ENCODE measurements at regions not wholly inside any gene's neighbourhood (a gene's known extent, or its start where the extent isn't known, plus 50 kb on each side); places are given as distances from the start of the nearest gene placed in this dataset.

DNA sequence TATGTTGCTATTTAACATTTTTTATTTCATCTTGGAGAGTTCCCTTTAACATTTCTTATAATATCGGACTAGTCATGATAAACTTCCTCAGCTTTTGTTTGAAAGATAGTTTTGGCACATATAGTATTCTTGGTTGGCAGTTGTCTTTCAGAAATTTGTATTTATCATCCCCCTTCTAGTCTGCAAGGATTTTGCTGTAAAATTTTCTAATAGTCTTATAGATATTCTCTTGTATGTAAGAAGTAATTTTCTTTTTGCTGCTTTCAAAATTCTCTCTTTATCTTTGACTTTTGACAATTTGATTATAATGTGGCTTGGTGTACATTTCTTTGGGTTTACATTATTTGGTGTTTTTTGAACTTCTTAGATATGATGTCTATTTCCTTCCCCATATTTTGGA is 116.0 kb upstream of the AVPR1A start:
- H3K36me3 ChIP-seq (ENCODE audit: control insufficient read depth, insufficient read depth, low read length): no peaks in the 10 kb centered on the region
- TF ChIP-seq, protein P1, sequence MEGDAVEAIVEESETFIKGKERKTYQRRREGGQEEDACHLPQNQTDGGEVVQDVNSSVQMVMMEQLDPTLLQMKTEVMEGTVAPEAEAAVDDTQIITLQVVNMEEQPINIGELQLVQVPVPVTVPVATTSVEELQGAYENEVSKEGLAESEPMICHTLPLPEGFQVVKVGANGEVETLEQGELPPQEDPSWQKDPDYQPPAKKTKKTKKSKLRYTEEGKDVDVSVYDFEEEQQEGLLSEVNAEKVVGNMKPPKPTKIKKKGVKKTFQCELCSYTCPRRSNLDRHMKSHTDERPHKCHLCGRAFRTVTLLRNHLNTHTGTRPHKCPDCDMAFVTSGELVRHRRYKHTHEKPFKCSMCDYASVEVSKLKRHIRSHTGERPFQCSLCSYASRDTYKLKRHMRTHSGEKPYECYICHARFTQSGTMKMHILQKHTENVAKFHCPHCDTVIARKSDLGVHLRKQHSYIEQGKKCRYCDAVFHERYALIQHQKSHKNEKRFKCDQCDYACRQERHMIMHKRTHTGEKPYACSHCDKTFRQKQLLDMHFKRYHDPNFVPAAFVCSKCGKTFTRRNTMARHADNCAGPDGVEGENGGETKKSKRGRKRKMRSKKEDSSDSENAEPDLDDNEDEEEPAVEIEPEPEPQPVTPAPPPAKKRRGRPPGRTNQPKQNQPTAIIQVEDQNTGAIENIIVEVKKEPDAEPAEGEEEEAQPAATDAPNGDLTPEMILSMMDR (IDR thresholded peaks at IDR 0.05; ENCODE audit: insufficient read depth, low read length, severe bottlenecking): no peak
- FAIRE-seq (no peak), DNase-seq (ENCODE audit: low read depth) (no peak)
- no peak overlapping the region for H3K4me3 ChIP-seq (ENCODE audit: low read depth, low read length)
- no peaks in the 10 kb centered on the region for H3K27me3 ChIP-seq (ENCODE audit: control insufficient read depth, insufficient read depth, low read length)

DNA sequence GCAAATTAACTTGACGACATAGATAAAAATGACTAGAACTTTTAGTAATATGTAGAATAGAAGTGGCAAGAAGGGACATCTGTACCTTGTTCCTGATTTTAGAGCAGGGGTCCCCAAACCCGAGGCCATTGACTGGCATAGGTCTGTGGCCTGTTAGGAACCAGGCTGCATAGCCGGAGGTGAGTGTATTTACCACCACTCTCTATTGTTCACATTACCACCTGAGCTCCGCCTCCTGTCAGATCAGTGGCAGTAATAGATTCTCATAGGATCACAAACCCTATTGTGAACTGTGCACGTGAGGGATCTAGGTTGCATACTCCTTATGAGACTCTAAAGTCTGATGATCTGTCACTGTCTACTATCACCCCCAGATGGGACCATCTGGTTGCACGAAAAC is 113.6 kb upstream of the AVPR1A start:
- TF ChIP-seq, protein P1 (IDR thresholded peaks at IDR 0.05; ENCODE audit: insufficient read depth, low read length, severe bottlenecking): no peak
- no peak for FAIRE-seq
- H3K36me3 ChIP-seq (ENCODE audit: control insufficient read depth, insufficient read depth, low read length): no peaks in the 10 kb centered on the region
- DNase-seq (ENCODE audit: low read depth): no peak
- H3K27me3 ChIP-seq (ENCODE audit: control insufficient read depth, insufficient read depth, low read length): no peaks in the 10 kb centered on the region
- H3K4me3 ChIP-seq (ENCODE audit: low read depth, low read length): no peak overlapping the region

DNA sequence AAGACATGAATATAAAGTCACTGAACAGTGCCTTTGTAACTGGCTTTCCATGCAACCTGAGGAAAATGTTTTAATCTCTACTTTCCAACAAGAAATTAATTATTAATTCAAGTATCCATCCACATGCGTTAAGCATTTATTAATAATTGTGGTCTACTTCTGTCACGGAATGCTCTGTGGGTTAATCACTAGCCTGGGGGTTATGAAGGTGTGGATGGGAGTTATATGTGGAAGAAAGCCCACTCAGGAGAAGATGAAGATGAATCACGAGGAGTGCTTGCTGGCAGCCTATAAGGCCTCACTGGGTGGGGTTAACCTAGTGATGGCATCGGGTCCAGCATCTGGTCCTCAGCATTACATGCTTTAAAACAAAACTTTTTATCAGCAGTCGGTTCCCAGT is 99.5 kb upstream of the AVPR1A start:
- H3K36me3 ChIP-seq (ENCODE audit: control insufficient read depth, insufficient read depth, low read length): no peaks in the 10 kb centered on the region
- FAIRE-seq: no peak
- H3K27me3 ChIP-seq (ENCODE audit: control insufficient read depth, insufficient read depth, low read length): no peaks in the 10 kb centered on the region
- no peak overlapping the region for H3K4me3 ChIP-seq (ENCODE audit: low read depth, low read length)
- no peak for DNase-seq (ENCODE audit: low read depth)
- TF ChIP-seq, protein P1 (IDR thresholded peaks at IDR 0.05; ENCODE audit: insufficient read depth, low read length, severe bottlenecking): no peak

DNA sequence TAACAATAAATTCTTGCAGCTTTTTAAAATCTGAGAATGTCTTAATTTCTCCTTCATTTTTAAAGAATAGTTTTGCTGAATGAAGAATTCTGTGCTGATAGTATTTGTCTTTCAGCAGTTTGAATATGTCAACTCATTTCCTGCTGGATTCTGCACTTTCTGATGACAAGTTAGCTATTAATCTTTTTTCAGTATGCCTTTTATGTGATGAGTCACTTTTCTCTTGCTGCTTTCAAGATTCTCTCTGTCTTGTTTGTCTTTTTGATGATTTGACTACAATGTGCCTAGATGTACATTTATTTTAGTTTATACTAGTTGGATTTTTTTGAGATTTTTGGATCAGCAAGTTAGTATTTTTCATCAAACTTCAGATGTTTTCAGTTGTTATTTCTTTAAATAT is 87.9 kb upstream of the AVPR1A start:
- TF ChIP-seq, protein P1 (IDR thresholded peaks at IDR 0.05; ENCODE audit: insufficient read depth, low read length, severe bottlenecking): no peak
- DNase-seq (ENCODE audit: low read depth) (no peak), FAIRE-seq (no peak)
- Histone ChIP-seq H3K27me3 (ENCODE audit: control insufficient read depth, insufficient read depth, low read length) (no peaks in the 10 kb centered on the region), H3K36me3 (ENCODE audit: control insufficient read depth, insufficient read depth, low read length) (no peaks in the 10 kb centered on the region), H3K4me3 (ENCODE audit: low read depth, low read length) (no peak overlapping the region)

DNA sequence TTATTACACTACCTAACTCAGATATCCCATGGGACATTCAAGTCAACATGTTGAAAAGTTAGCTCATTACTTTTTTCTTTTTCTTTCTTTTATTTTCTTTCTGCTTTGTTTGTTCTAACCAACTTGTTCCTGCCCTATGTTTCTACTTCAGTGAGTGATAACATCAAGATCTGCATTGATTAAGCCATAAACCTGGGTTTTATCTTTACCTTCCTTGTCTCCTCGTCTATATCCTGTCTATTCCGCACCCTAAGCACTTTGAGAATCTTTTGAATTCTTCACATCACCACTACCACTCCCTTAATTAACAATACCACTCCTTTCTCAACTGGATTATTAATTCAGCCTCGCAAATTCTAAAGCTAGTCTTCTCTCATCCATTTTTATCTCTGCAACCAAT is 81.9 kb upstream of the AVPR1A start:
- FAIRE-seq: no peak
- H3K4me3 ChIP-seq (ENCODE audit: low read depth, low read length): no peak overlapping the region
- DNase-seq (ENCODE audit: low read depth): no peak
- TF ChIP-seq, protein P1 (IDR thresholded peaks at IDR 0.05; ENCODE audit: insufficient read depth, low read length, severe bottlenecking): no peak
- no peaks in the 10 kb centered on the region for H3K36me3 ChIP-seq (ENCODE audit: control insufficient read depth, insufficient read depth, low read length)
- H3K27me3 ChIP-seq (ENCODE audit: control insufficient read depth, insufficient read depth, low read length): no peaks in the 10 kb centered on the region

DNA sequence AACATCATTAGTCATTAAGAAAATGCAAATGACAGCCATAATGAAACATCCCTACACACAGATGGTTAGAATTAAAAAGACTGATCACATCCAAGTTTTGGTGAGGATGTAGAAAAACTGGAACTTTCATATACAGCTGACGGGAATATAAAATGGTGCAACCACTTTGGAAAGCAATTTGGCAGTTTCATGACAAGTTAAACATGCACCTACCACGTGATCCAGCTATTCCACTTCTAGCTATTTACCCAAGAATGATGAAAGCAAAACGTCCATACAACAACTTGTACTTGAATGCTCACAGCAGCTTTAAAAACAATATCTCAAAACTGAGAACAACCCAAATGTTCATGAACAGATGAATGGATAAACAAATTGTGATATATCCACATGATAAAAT is 77.9 kb upstream of the AVPR1A start:
- FAIRE-seq: no peak
- no peak for DNase-seq (ENCODE audit: low read depth)
- Histone ChIP-seq H3K27me3 (ENCODE audit: control insufficient read depth, insufficient read depth, low read length) (no peaks in the 10 kb centered on the region), H3K36me3 (ENCODE audit: control insufficient read depth, insufficient read depth, low read length) (no peaks in the 10 kb centered on the region), H3K4me3 (ENCODE audit: low read depth, low read length) (no peak overlapping the region)
- TF ChIP-seq, protein P1 (IDR thresholded peaks at IDR 0.05; ENCODE audit: insufficient read depth, low read length, severe bottlenecking): no peak
